Heart right ventricle (tissue), 16 donors: ENCODE measurements at regions not wholly inside any gene's neighbourhood (a gene's known extent, or its start where the extent isn't known, plus 50 kb on each side); places are given as distances from the start of the nearest gene placed in this dataset.

Experiments used
- ATAC-seq, 8 donors: fragments of 200-7000 bp; cut with Tn5 transposase; one replicate each; pipeline ENCODE4 v1.9.1; 2020; ENCODE audit warnings: mild to moderate bottlenecking in 8 of 8, moderate library complexity in 8 of 8, moderate number of reproducible peaks in 1 of 8
- DNase-seq, 2 donors: peaks; one replicate each; pipeline ENCODE4 v3.0.0-alpha.2; 2020
- H3K27ac ChIP-seq, 10 donors: fragments of 200-600 bp; sonication (generic) in 2 of 10; one replicate each; pipeline versions ENCODE4 v1.5.0 to v1.8.0; 2020 to 2022; ENCODE audit warnings: mild to moderate bottlenecking in 3 of 10
- H3K27me3 ChIP-seq, 7 donors: fragments of 200-600 bp; one replicate each; pipeline ENCODE4 v1.8.0; 2021 to 2022; ENCODE audit warnings: mild to moderate bottlenecking in 2 of 7
- H3K36me3 ChIP-seq, 9 donors: fragments of 200-600 bp; sonication (generic) in 1 of 9; one replicate each; pipeline versions ENCODE4 v1.5.0 to v1.8.0; 2020 to 2022; ENCODE audit warnings: mild to moderate bottlenecking in 2 of 9
- H3K4me1 ChIP-seq, 9 donors: fragments of 200-600 bp; sonication (generic) in 1 of 9; one replicate each; pipeline versions ENCODE4 v1.5.0 to v1.8.0; 2020 to 2022; ENCODE audit warnings: mild to moderate bottlenecking in 4 of 9
- H3K4me3 ChIP-seq, 10 donors: fragments of 200-600 bp; sonication (generic) in 2 of 10; one replicate each; pipeline versions ENCODE4 v1.5.0 to v1.8.0; 2020 to 2022; ENCODE audit warnings: mild to moderate bottlenecking in 7 of 10, moderate library complexity in 2 of 10
- H3K9me3 ChIP-seq, 11 donors: fragments of 200-600 bp in 10 of 11; sonication (generic) in 2 of 11; one replicate each; pipeline versions ENCODE4 v1.5.0 to v1.8.0; 2013 to 2022; ENCODE audit warnings: mild to moderate bottlenecking in 2 of 11, control low read depth in 1 of 11, moderate library complexity in 1 of 11
- WGBS, 2 donors: extraction: QIAGEN DNeasy Blood & Tissue Kit; methylation state at CpG; one replicate each; pipeline ENCODE4 v1.1.7; 2013; ENCODE audit warnings: inconsistent platforms in 1 of 2; 5-methylcytosine and 5-hydroxymethylcytosine counted together
- intact Hi-C, 10 donors: fragments of 100-400 bp; cut with DNase I; formaldehyde crosslinking; loops; one replicate each; pipeline versions ENCODE4 v1.11.1 to v1.14.2; 2022
- TF ChIP-seq, protein P1 (sequence below), 9 donors: fragments of 200-600 bp; sonication (generic) in 2 of 9; IDR thresholded peaks; one replicate each; pipeline versions ENCODE4 v1.5.0 to v1.8.0; 2021 to 2022; ENCODE audit warnings: antibody characterized with exemption in 9 of 9, mild to moderate bottlenecking in 5 of 9, moderate library complexity in 1 of 9
- donor health status: Arrhythmogenic right ventricular cardiomyopathy.
- donor health status: ischemic (EF 13 %, LVEDD 7.1; RV severe dilation, severe dysfunction).
- donor health status: healthy with polysubstance abuse.
- donor health status: DM: no; HTN: yes; CAD: no.
- donor health status: DM: no; HTN: no; CAD: no.
- donor health status: ischemic (EF 25% LVEDD 6.9; RV normal size, moderate dysfunction).
- donor health status: ischemic (EF 25% LVEDD 5.7; RV mildly dilated, moderate dysfunction).
- donor health status: healthy.
- donor health status: DM: yes; HTN: yes; CAD: no.
- donor health status: Ischemic cardiomyopathy.
- donor health status: ischemic (EF 35%, LVEDD 5.7; RV mildly dilated, moderate dysfunction).
- donor health status: nonischemic (EF 11% LVEDD 7.7; RV severe dilation, severe dysfunction).
- donor health status: DM: yes; HTN: yes; CAD: no.
- donor health status: PGD.
- donor health status: ischemic (EF 29% LVEDD 5.4; RV normal size, mild dysfunction).
- donor health status: nonischemic (EF 23%, LVEDD 6.1; RV moderate dilation, normal function).

GRCh38 chr5:135156337-135156714, 122.3 kb upstream of the PITX1 start:
- TF ChIP-seq, protein P1, sequence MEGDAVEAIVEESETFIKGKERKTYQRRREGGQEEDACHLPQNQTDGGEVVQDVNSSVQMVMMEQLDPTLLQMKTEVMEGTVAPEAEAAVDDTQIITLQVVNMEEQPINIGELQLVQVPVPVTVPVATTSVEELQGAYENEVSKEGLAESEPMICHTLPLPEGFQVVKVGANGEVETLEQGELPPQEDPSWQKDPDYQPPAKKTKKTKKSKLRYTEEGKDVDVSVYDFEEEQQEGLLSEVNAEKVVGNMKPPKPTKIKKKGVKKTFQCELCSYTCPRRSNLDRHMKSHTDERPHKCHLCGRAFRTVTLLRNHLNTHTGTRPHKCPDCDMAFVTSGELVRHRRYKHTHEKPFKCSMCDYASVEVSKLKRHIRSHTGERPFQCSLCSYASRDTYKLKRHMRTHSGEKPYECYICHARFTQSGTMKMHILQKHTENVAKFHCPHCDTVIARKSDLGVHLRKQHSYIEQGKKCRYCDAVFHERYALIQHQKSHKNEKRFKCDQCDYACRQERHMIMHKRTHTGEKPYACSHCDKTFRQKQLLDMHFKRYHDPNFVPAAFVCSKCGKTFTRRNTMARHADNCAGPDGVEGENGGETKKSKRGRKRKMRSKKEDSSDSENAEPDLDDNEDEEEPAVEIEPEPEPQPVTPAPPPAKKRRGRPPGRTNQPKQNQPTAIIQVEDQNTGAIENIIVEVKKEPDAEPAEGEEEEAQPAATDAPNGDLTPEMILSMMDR (IDR thresholded peaks at IDR 0.05), result no peak
- Histone ChIP-seq H3K27me3 (peaks cover 0 to 13% (median 0%) of the 10 kb centered on the region in 7 donors), H3K4me1 (no peaks in the 10 kb centered on the region), H3K4me3 (no peak overlapping the region), H3K36me3 (no peaks in the 10 kb centered on the region), H3K27ac (no peak overlapping the region), H3K9me3 (peaks cover 0 to 35% (median 17%) of the 10 kb centered on the region in 11 donors)
- ATAC-seq (no peak), DNase-seq (no peak)
- intact Hi-C loops, result no loop called here
- 88 to 90% methylated on average over 6 of the region's 6 CpGs for WGBS, 2 donors

GRCh38 chr5:135155616-135156214, 121.7 kb upstream of the PITX1 start:
- Histone ChIP-seq H3K27ac (no peak overlapping the region), H3K4me3 (no peak overlapping the region), H3K36me3 (no peaks in the 10 kb centered on the region), H3K27me3 (peaks cover 0 to 11% (median 0%) of the 10 kb centered on the region in 7 donors), H3K9me3 (peaks cover 0 to 35% (median 17%) of the 10 kb centered on the region in 11 donors), H3K4me1 (no peaks in the 10 kb centered on the region)
- DNase-seq (no peak), ATAC-seq (no peak)
- 71 to 79% methylated on average over 4 of the region's 4 CpGs for WGBS, 2 donors
- TF ChIP-seq, protein P1 (IDR thresholded peaks at IDR 0.05), result no peak
- intact Hi-C loops, result no loop called here

DNA sequence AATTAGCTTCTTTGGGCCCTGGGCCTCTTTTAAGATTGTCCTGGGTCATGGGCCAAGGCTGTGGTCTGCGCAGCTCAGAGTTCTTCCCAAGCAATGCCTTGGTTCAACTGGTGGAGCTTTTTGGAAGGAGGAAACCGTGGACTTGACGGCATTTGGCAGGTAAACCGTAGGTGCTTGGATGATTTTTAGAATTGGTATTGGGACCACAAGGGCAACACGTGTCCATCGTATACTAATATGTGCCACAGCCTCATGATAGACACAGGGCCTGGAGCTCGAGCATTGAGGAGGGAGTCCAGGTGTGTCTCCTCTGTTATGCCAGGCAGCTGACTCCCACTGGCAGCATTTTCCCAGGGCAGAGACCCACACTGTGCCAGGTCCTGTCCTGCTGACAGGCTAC, 120.9 kb upstream of the PITX1 start:
- no peak for ATAC-seq
- no peaks in the 10 kb centered on the region for H3K36me3 ChIP-seq
- DNase-seq, result no peak
- H3K4me3 ChIP-seq, result no peak overlapping the region
- H3K27ac ChIP-seq, result no peak overlapping the region
- TF ChIP-seq, protein P1 (IDR thresholded peaks at IDR 0.05), result no peak
- 88 to 89% methylated on average over 7 of the region's 7 CpGs for WGBS, 2 donors
- peaks cover 0 to 29% (median 17%) of the 10 kb centered on the region in 11 donors for H3K9me3 ChIP-seq
- H3K27me3 ChIP-seq, result peaks cover 0 to 11% (median 0%) of the 10 kb centered on the region in 7 donors
- H3K4me1 ChIP-seq, result no peaks in the 10 kb centered on the region
- intact Hi-C loops, result no loop called here

GRCh38 chr5:135154197-135154596, 120.2 kb upstream of the PITX1 start:
- Histone ChIP-seq H3K4me3 (no peak overlapping the region), H3K27ac (no peak overlapping the region), H3K9me3 (peaks cover 0 to 22% (median 13%) of the 10 kb centered on the region in 11 donors), H3K4me1 (no peaks in the 10 kb centered on the region), H3K27me3 (peaks cover 0 to 11% (median 0%) of the 10 kb centered on the region in 7 donors), H3K36me3 (no peaks in the 10 kb centered on the region)
- 84 to 90% methylated on average over 8 of the region's 8 CpGs for WGBS, 2 donors
- ATAC-seq (no peak), DNase-seq (no peak)
- intact Hi-C loops, result no loop called here
- TF ChIP-seq, protein P1 (IDR thresholded peaks at IDR 0.05), result no peak
